ENCODE measurements at regions not wholly inside any gene's neighbourhood (a gene's known extent, or its start where the extent isn't known, plus 50 kb on each side); places are given as distances from the start of the nearest gene placed in this dataset.
A peak's percentile ranks its signal among the peaks of the same experiment; 100 is the strongest.

GRCh38 chr7:130986261-130986690 is 252.3 kb upstream of the KLF14 start:
- H3K27me3 ChIP-seq: no peaks in the 10 kb centered on the region
- TF ChIP-seq POLR2A (IDR thresholded peaks at IDR 0.05): no peak
- TF ChIP-seq EP300 (IDR thresholded peaks at IDR 0.05): no peak
- no peak for TF ChIP-seq CTCF (IDR thresholded peaks at IDR 0.05)
- H3K27ac ChIP-seq: peak overlapping the region in 3 of 4 donors; percentile 46 to 65 (median 46)
- H3K9me3 ChIP-seq: no peaks in the 10 kb centered on the region
- 60 to 63% methylated on average over 7 of the region's 7 CpGs for WGBS, 2 donors
- H3K4me3 ChIP-seq: no peak overlapping the region
- H3K4me1 ChIP-seq: peaks cover 0 to 77% (median 70%) of the 10 kb centered on the region in 4 donors
- DNase-seq: no peak
- intact Hi-C loops (cut with DNase I): no loop called here
- H3K36me3 ChIP-seq: peaks cover 0 to 17% (median 7%) of the 10 kb centered on the region in 4 donors

GRCh38 chr7:130987092-130987491 is 253.1 kb upstream of the KLF14 start:
- no peaks in the 10 kb centered on the region for H3K27me3 ChIP-seq
- DNase-seq: no peak
- peak overlapping the region in 3 of 4 donors; percentile 46 to 65 (median 46) for H3K27ac ChIP-seq
- H3K36me3 ChIP-seq: peaks cover 0 to 17% (median 7%) of the 10 kb centered on the region in 4 donors
- no peak for TF ChIP-seq POLR2AphosphoS5 (IDR thresholded peaks at IDR 0.05)
- no peak for TF ChIP-seq CTCF (IDR thresholded peaks at IDR 0.05)
- TF ChIP-seq EP300 (IDR thresholded peaks at IDR 0.05): no peak
- TF ChIP-seq POLR2A (IDR thresholded peaks at IDR 0.05): no peak
- intact Hi-C loops (cut with DNase I): no loop called here
- no peaks in the 10 kb centered on the region for H3K9me3 ChIP-seq
- H3K4me3 ChIP-seq: no peak overlapping the region
- WGBS, 2 donors: 94 to 97% methylated on average over 4 of the region's 4 CpGs
- peaks cover 0 to 74% (median 71%) of the 10 kb centered on the region in 4 donors for H3K4me1 ChIP-seq

- DNase-seq: no peak
- Histone ChIP-seq H3K27me3 (no peaks in the 10 kb centered on the region), H3K4me3 (no peak overlapping the region), H3K27ac (peak overlapping the region in 2 of 4 donors; percentile 12 to 30), H3K9me3 (no peaks in the 10 kb centered on the region), H3K36me3 (peaks cover 0 to 11% (median 2%) of the 10 kb centered on the region in 4 donors), H3K4me1 (peaks cover 0 to 65% (median 63%) of the 10 kb centered on the region in 4 donors)
- no peak for TF ChIP-seq EP300 (IDR thresholded peaks at IDR 0.05)
- TF ChIP-seq CTCF (IDR thresholded peaks at IDR 0.05): no peak
- no peak for TF ChIP-seq POLR2A (IDR thresholded peaks at IDR 0.05)
- TF ChIP-seq POLR2AphosphoS5 (IDR thresholded peaks at IDR 0.05): no peak
- intact Hi-C loops (cut with DNase I): no loop called here
- WGBS, 2 donors: 66 to 68% methylated on average over 5 of the region's 5 CpGs
These were observed 254.4 kb upstream of the KLF14 start for GRCh38 chr7:130988443-130988842.

GRCh38 chr7:130989101-130989795 is 255.2 kb upstream of the KLF14 start:
- peak overlapping the region in 3 of 4 donors; percentile 9 to 34 (median 12) for H3K27ac ChIP-seq
- intact Hi-C loops (cut with DNase I): no loop called here
- no peaks in the 10 kb centered on the region for H3K9me3 ChIP-seq
- H3K27me3 ChIP-seq: no peaks in the 10 kb centered on the region
- 83 to 84% methylated on average over 2 of the region's 2 CpGs for WGBS, 2 donors
- no peak for TF ChIP-seq POLR2AphosphoS5 (IDR thresholded peaks at IDR 0.05)
- no peak for TF ChIP-seq POLR2A (IDR thresholded peaks at IDR 0.05)
- TF ChIP-seq EP300 (IDR thresholded peaks at IDR 0.05): no peak
- no peak for TF ChIP-seq CTCF (IDR thresholded peaks at IDR 0.05)
- no peak overlapping the region for H3K4me3 ChIP-seq
- H3K36me3 ChIP-seq: peaks cover 0 to 7% (median 0%) of the 10 kb centered on the region in 4 donors
- DNase-seq: no peak
- H3K4me1 ChIP-seq: peaks cover 0 to 68% (median 67%) of the 10 kb centered on the region in 4 donors

Measured in sigmoid colon (tissue), 6 donors.